ENCODE measurements at regions not wholly inside any gene's neighbourhood (a gene's known extent, or its start where the extent isn't known, plus 50 kb on each side); places are given as distances from the start of the nearest gene placed in this dataset.
A peak's percentile ranks its signal among the peaks of the same experiment; 100 is the strongest.
"Not testable (repeated sequence)": the region's sequence is repeated elsewhere in the genome, so short reads cannot be mapped to it uniquely, and the experiment has no call there.

GRCh38 chr2:89831641-89832498 is 1140.4 kb downstream of the RPIA start:
- no peak for DNase-seq (ENCODE audit: low spot score)
- ATAC-seq = no peak

- no peak for DNase-seq (ENCODE audit: low spot score)
- peak; percentile 62 for ATAC-seq
Observed at GRCh38 chr2:89833116-89833779, 1141.8 kb downstream of the RPIA start.

GRCh38 chr2:89833780-89834117 is 1142.3 kb downstream of the RPIA start:
- DNase-seq (ENCODE audit: low spot score) (no peak), ATAC-seq (no peak)

- ATAC-seq = no peak
- DNase-seq (ENCODE audit: low spot score) = no peak
Observed at GRCh38 chr2:89834306-89834705, 1142.8 kb downstream of the RPIA start.

GRCh38 chr2:89836326-89836725 is 1144.9 kb downstream of the RPIA start:
- DNase-seq (ENCODE audit: low spot score) = not testable (repeated sequence)
- peak; percentile 69 for ATAC-seq

GRCh38 chr2:89837962-89838625 is 1146.6 kb downstream of the RPIA start:
- DNase-seq (ENCODE audit: low spot score) (no peak), ATAC-seq (peak; percentile 53)

- peak; percentile 34 for ATAC-seq
- not testable (repeated sequence) for DNase-seq (ENCODE audit: low spot score)
Observed at GRCh38 chr2:89840175-89840574, 1148.7 kb downstream of the RPIA start.

- not testable (repeated sequence) for DNase-seq (ENCODE audit: low spot score)
- peak; percentile 51 for ATAC-seq
Observed at GRCh38 chr2:89840781-89841475, 1149.5 kb downstream of the RPIA start.

GRCh38 chr2:89841476-89841840 is 1150.0 kb downstream of the RPIA start:
- ATAC-seq = no peak
- DNase-seq (ENCODE audit: low spot score) = no peak

- DNase-seq (ENCODE audit: low spot score) (no peak), ATAC-seq (no peak)
Observed at GRCh38 chr2:89842180-89842908, 1150.9 kb downstream of the RPIA start.

GRCh38 chr2:89844221-89844943 is 1152.9 kb downstream of the RPIA start:
- no peak for DNase-seq (ENCODE audit: low spot score)
- ATAC-seq = no peak

- no peak for DNase-seq (ENCODE audit: low spot score)
- ATAC-seq = no peak
Observed at GRCh38 chr2:89845532-89845931, 1154.1 kb downstream of the RPIA start.

GRCh38 chr2:89848114-89848513 is 1156.6 kb downstream of the RPIA start:
- ATAC-seq (no peak), DNase-seq (ENCODE audit: low spot score) (no peak)

GRCh38 chr2:89848763-89849368 is 1157.4 kb downstream of the RPIA start:
- ATAC-seq (no peak), DNase-seq (ENCODE audit: low spot score) (no peak)

GRCh38 chr2:89849731-89850130 is 1158.3 kb downstream of the RPIA start:
- ATAC-seq = no peak

GRCh38 chr2:89850481-89850880 is 1159.0 kb downstream of the RPIA start:
- no peak for DNase-seq (ENCODE audit: low spot score)
- no peak for ATAC-seq

More at GRCh38 chr2:89849731-89850130, 1158.3 kb downstream of the RPIA start:
- no peak for DNase-seq (ENCODE audit: low spot score)

- ATAC-seq = no peak
Observed at GRCh38 chr2:89850881-89851582, 1159.6 kb downstream of the RPIA start.

GRCh38 chr2:89851583-89851905 is 1160.1 kb downstream of the RPIA start:
- ATAC-seq = no peak
- DNase-seq (ENCODE audit: low spot score) = no peak

More at GRCh38 chr2:89850881-89851582, 1159.6 kb downstream of the RPIA start:
- DNase-seq (ENCODE audit: low spot score) = no peak

- not testable (repeated sequence) for ATAC-seq; DNase-seq (ENCODE audit: low spot score)
Observed at GRCh38 chr2:89853427-89853826, 1162.0 kb downstream of the RPIA start.

Data from left lobe of liver (tissue), 2 donors.